ENCODE measurements at regions not wholly inside any gene's neighbourhood (a gene's known extent, or its start where the extent isn't known, plus 50 kb on each side); places are given as distances from the start of the nearest gene placed in this dataset.
"Not testable (repeated sequence)": the region's sequence is repeated elsewhere in the genome, so short reads cannot be mapped to it uniquely, and the experiment has no call there.

GRCh38 chr10:124323806-124324205, 94.9 kb downstream of the OAT start:
- DNase-seq = no peak

- DNase-seq = no peak
Observed at GRCh38 chr10:124323111-124323725, 95.5 kb downstream of the OAT start.

- no peak for DNase-seq
Observed at GRCh38 chr10:124322191-124322980, 96.3 kb downstream of the OAT start.

GRCh38 chr10:124321433-124322089, 97.2 kb downstream of the OAT start:
- DNase-seq = no peak

- DNase-seq = no peak
Observed at GRCh38 chr10:124320778-124321432, 97.8 kb downstream of the OAT start.

- DNase-seq = no peak
Observed at GRCh38 chr10:124319926-124320391, 98.8 kb downstream of the OAT start.

GRCh38 chr10:124319520-124319919, 99.2 kb downstream of the OAT start:
- not testable (repeated sequence) for DNase-seq

- DNase-seq = no peak
Observed at GRCh38 chr10:124318811-124319210, 99.9 kb downstream of the OAT start.

- DNase-seq = no peak
Observed at GRCh38 chr10:124318076-124318475, 100.6 kb downstream of the OAT start.

GRCh38 chr10:124316326-124316725, 102.4 kb downstream of the OAT start:
- DNase-seq = no peak

- no peak for DNase-seq
Observed at GRCh38 chr10:124315591-124316270, 103.0 kb downstream of the OAT start.

- no peak for DNase-seq
Observed at GRCh38 chr10:124313374-124313773, 105.3 kb downstream of the OAT start.

GRCh38 chr10:124308811-124309210, 109.9 kb downstream of the OAT start:
- no peak for DNase-seq

- DNase-seq = no peak
Observed at GRCh38 chr10:124308056-124308645, 110.6 kb downstream of the OAT start.

GRCh38 chr10:124307591-124307990, 111.1 kb downstream of the OAT start:
- DNase-seq = no peak

GRCh38 chr10:124306922-124307371, 111.8 kb downstream of the OAT start:
- DNase-seq = no peak

- no peak for DNase-seq
Observed at GRCh38 chr10:124306520-124306919, 112.2 kb downstream of the OAT start.

- no peak for DNase-seq
Observed at GRCh38 chr10:124305984-124306383, 112.7 kb downstream of the OAT start.

GRCh38 chr10:124305131-124305530, 113.6 kb downstream of the OAT start:
- DNase-seq = no peak

GRCh38 chr10:124303662-124304418, 114.9 kb downstream of the OAT start:
- no peak for DNase-seq

- DNase-seq = no peak
Observed at GRCh38 chr10:124302951-124303505, 115.7 kb downstream of the OAT start.

All from central memory CD4-positive, alpha-beta T cell (primary cell).